Calu3 (cell line): ENCODE measurements at regions not wholly inside any gene's neighbourhood (a gene's known extent, or its start where the extent isn't known, plus 50 kb on each side); places are given as distances from the start of the nearest gene placed in this dataset.

Experiments
- BruUV-seq: library from RNA; stranded (reverse); fragments of 400-500 nt; replicated peaks from 2 replicates; lab custom pipeline; 2021; lab: Mats Ljungman, UMichigan
- CTCF ChIA-PET: fragments of 300-600 bp; sonication (Branson Sonifier 250); formaldehyde crosslinking; loops from one replicate; lab custom pipeline; 2022; ENCODE audit warnings: antibody characterized with exemption; lab: Charles Lee
- DNase-seq: peaks from one replicate; pipeline ENCODE4 v3.0.0; 2022
- H3K27ac Mint-ChIP-seq: one replicate; pipeline ENCODE4 v1.8.0; 2022; ENCODE audit warnings: mixed read lengths; ENCODE audit not compliant: unreplicated experiment
- H3K27me3 Mint-ChIP-seq: one replicate; pipeline ENCODE4 v1.8.0; 2022; ENCODE audit warnings: mixed read lengths; ENCODE audit not compliant: unreplicated experiment
- H3K36me3 Mint-ChIP-seq: one replicate; pipeline ENCODE4 v1.8.0; 2022; ENCODE audit warnings: mild to moderate bottlenecking, moderate library complexity, mixed read lengths; ENCODE audit not compliant: insufficient read depth, unreplicated experiment
- H3K4me1 Mint-ChIP-seq: one replicate; pipeline ENCODE4 v1.8.0; 2022; ENCODE audit warnings: mild to moderate bottlenecking, low read depth, mixed read lengths; ENCODE audit not compliant: unreplicated experiment
- H3K4me3 Mint-ChIP-seq: one replicate; pipeline ENCODE4 v1.8.0; 2022; ENCODE audit warnings: mild to moderate bottlenecking, low read depth, moderate library complexity, mixed read lengths; ENCODE audit not compliant: unreplicated experiment
- H3K9me3 Mint-ChIP-seq: one replicate; pipeline ENCODE4 v1.8.0; 2022; ENCODE audit warnings: low read depth, mixed read lengths; ENCODE audit not compliant: unreplicated experiment
- intact Hi-C: fragments of 100-400 bp; cut with micrococcal nuclease; formaldehyde crosslinking; loops from one replicate; pipeline ENCODE4 v1.10.0; 2022; ENCODE audit not compliant: unreplicated experiment
- TF ChIP-seq, protein P1 (sequence below): fragments of 200-600 bp; IDR thresholded peaks from one replicate; pipeline ENCODE4 v1.8.0; 2022; ENCODE audit warnings: antibody characterized with exemption; ENCODE audit not compliant: unreplicated experiment

DNA sequence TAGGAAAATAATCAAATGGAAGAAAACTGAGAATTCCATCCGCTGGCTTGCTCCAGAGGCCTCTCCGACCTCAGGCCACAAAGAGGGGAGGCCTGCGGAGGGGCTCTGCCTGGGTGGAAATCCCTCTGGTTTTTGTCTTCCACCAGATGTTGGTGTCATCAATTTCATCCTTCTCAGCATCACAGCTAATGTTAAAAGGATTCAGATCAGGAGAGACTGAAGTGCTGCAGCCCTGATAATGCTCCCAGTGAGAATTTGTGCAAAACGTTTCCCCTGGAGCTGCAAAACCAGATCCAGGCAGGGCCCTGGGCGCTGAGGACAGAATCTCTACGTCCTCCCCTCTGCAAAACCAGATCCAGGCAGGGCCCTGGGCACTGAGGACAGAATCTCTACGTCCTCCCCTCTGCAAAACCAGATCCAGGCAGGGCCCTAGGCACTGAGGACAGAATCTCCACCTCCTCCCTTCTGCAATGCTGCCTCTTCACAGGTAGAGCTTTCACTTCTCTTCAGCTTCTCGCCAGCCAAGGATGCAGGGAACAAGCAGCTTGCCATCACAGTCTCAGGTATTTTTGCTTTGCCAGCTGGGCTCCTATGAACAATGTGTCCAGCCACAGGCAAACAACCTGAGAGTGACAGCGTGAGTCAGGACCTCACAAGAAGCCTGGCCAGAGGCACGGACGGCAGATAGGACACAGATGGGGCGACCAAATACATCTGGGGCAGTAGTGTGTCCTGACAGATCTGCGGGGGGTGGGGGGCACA lies 81.2 kb downstream of the TMEM18 start:
- no peak for DNase-seq
- TF ChIP-seq, protein P1, sequence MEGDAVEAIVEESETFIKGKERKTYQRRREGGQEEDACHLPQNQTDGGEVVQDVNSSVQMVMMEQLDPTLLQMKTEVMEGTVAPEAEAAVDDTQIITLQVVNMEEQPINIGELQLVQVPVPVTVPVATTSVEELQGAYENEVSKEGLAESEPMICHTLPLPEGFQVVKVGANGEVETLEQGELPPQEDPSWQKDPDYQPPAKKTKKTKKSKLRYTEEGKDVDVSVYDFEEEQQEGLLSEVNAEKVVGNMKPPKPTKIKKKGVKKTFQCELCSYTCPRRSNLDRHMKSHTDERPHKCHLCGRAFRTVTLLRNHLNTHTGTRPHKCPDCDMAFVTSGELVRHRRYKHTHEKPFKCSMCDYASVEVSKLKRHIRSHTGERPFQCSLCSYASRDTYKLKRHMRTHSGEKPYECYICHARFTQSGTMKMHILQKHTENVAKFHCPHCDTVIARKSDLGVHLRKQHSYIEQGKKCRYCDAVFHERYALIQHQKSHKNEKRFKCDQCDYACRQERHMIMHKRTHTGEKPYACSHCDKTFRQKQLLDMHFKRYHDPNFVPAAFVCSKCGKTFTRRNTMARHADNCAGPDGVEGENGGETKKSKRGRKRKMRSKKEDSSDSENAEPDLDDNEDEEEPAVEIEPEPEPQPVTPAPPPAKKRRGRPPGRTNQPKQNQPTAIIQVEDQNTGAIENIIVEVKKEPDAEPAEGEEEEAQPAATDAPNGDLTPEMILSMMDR, result no peak
- CTCF ChIA-PET, result no interaction called here
- no peak overlapping the region for H3K4me3 Mint-ChIP-seq
- intact Hi-C loops, result no loop called here
- no peak overlapping the region for H3K27ac Mint-ChIP-seq
- no peaks in the 10 kb centered on the region for H3K36me3 Mint-ChIP-seq
- H3K27me3 Mint-ChIP-seq, result no peaks in the 10 kb centered on the region
- no peaks in the 10 kb centered on the region for H3K9me3 Mint-ChIP-seq
- no peaks in the 10 kb centered on the region for H3K4me1 Mint-ChIP-seq
- BruUV-seq, result no TSS peak

DNA sequence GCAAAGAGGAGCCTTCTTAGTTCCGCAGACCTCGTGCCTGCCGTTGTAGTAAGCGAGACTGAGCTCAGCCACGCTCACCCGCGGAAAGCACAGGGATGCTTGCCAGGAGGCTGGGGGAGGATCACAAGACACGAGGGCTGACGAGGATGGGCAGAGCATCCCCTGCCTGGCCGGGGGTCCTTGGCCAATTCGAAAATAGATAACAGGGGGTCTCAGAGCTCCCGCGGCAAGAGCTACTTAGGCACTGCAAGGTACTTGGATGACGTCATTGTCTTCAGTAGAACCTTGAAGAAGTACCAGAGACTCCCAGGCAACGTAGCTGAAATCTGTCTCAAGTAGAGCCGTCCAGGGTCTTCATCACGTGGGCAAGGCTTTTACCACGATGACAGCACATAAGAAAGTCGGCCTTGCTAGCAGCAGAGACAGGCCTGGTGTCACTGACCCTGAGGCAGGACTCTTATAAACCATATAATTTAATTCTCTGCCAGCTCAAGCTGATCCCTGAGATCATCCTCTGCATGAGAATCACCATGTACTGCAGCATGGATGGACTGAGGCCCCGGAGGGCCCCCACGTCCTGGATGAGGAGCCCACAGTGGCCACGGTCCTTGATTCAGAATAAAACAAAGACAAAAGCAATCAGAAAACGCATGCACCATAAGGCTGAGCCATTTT lies 81.9 kb downstream of the TMEM18 start:
- Mint-ChIP-seq H3K9me3 (no peaks in the 10 kb centered on the region), H3K27ac (no peak overlapping the region), H3K36me3 (no peaks in the 10 kb centered on the region), H3K27me3 (no peaks in the 10 kb centered on the region), H3K4me3 (no peak overlapping the region), H3K4me1 (no peaks in the 10 kb centered on the region)
- no TSS peak for BruUV-seq
- intact Hi-C loops, result no loop called here
- CTCF ChIA-PET, result no interaction called here
- TF ChIP-seq, protein P1, result no peak
- DNase-seq, result no peak

DNA sequence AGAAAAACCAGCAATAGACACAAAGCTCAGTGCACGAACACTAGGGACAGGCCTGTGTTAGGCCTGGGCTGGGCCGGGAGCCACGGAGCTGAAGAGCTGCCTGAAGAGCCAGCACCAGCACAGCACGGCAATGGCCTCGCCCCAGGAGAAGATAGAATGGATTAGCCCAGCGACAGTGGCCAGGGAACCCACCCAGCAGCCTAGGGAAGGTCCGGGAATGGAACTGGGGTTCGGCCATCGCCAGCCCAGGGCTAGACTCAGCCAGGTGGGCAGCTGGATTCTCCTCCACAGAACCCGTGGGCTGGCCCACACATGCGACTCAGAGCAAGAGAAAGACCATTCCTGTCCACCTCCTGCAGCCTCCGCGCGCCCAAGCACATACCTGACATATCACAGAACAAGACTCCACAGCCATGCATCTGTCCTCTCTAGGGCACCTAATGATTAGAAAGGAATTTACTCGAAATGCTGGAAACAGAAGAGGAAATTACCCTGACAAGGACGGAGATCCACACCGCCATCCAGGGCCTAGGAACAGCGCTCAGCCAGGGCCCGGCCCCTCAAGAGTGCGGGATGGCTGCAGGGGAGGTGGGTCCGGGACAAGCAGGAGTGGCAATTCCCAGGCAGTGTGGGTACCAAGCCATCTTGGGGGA lies 82.8 kb downstream of the TMEM18 start:
- H3K9me3 Mint-ChIP-seq, result no peaks in the 10 kb centered on the region
- TF ChIP-seq, protein P1, result no peak
- intact Hi-C loops, result no loop called here
- H3K27me3 Mint-ChIP-seq, result no peaks in the 10 kb centered on the region
- no peak for DNase-seq
- H3K27ac Mint-ChIP-seq, result no peak overlapping the region
- H3K36me3 Mint-ChIP-seq, result no peaks in the 10 kb centered on the region
- no TSS peak for BruUV-seq
- H3K4me1 Mint-ChIP-seq, result no peaks in the 10 kb centered on the region
- CTCF ChIA-PET, result no interaction called here
- no peak overlapping the region for H3K4me3 Mint-ChIP-seq

DNA sequence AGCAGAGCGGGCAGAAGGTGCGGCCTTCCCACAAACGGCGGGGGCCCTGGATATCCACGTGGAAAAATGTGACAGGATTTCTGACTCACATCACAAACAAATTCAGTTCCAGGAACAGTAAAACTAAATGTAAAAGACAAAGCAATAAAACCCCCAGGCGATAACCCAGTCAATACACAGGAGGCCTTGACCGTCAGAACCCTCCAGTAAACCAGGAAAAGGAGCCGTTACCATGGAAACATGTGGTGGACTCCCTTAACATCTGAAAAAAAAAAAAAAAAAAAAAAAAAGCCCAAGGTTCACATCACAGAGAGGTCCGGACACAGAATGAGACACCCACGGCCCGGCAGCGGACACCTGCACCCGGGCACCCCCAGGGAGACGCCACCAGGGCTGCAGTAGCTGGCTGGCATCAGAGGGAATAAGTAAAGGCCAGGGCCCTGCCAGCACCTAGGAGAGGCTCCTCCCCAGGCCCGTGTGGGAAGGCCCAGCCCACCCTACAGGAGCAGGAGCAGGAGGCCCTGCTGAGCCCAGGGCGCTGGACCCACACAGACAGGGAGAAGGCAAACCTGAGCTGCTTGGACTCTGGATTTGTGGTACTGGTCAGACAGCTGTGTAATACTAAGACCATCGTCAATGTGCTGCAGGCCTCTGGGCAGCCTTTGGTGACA lies 83.7 kb downstream of the TMEM18 start:
- CTCF ChIA-PET, result no interaction called here
- Mint-ChIP-seq H3K27me3 (no peaks in the 10 kb centered on the region), H3K4me3 (no peak overlapping the region), H3K9me3 (no peaks in the 10 kb centered on the region), H3K4me1 (no peaks in the 10 kb centered on the region), H3K36me3 (no peaks in the 10 kb centered on the region), H3K27ac (no peak overlapping the region)
- DNase-seq, result no peak
- intact Hi-C loops, result no loop called here
- BruUV-seq, result no TSS peak
- TF ChIP-seq, protein P1, result no peak
